Adrenal gland (tissue), 5 donors: ENCODE measurements at regions not wholly inside any gene's neighbourhood (a gene's known extent, or its start where the extent isn't known, plus 50 kb on each side); places are given as distances from the start of the nearest gene placed in this dataset.

Experiments used
- CTCF ChIP-seq, 6 experiments: fragments of 450-650 bp in 4 of 6; fragments of 200-600 bp in 2 of 6; sonication (generic) in 1 of 6; IDR thresholded peaks; 1 replicate in 5 of 6; 2 replicates in 1 of 6; pipeline versions ENCODE4 v1.5.1 to v1.8.0; 2016 to 2021; ENCODE audit warnings: antibody characterized with exemption in 6 of 6, mild to moderate bottlenecking in 2 of 6, moderate library complexity in 1 of 6
- POLR2A ChIP-seq, 2 donors: fragments of 450-650 bp; IDR thresholded peaks; one replicate each; pipeline ENCODE4 v1.6.1; 2017; ENCODE audit warnings: antibody characterized with exemption in 2 of 2, mild to moderate bottlenecking in 2 of 2, moderate library complexity in 1 of 2
- donor health status: DM: no; HTN: no; CAD: no.

GRCh38 chr15:20340931-20341661, 200.5 kb downstream of the GOLGA6L6 start:
- no peak for TF ChIP-seq CTCF (IDR thresholded peaks at IDR 0.05)
- TF ChIP-seq POLR2A (IDR thresholded peaks at IDR 0.05) = no peak
